Transverse colon (tissue), 4 donors: ENCODE measurements at regions not wholly inside any gene's neighbourhood (a gene's known extent, or its start where the extent isn't known, plus 50 kb on each side); places are given as distances from the start of the nearest gene placed in this dataset.
A peak's percentile ranks its signal among the peaks of the same experiment; 100 is the strongest.

Experiments used
- DNase-seq: peaks from one replicate; pipeline ENCODE4 v3.0.0-alpha.2; 2019
- H3K27ac ChIP-seq, 4 donors: fragments of 200-600 bp; sonication (generic); 2 replicates each; pipeline ENCODE4 v1.5.1; 2016 to 2018; ENCODE audit warnings: inconsistent platforms in 4 of 4
- H3K27me3 ChIP-seq: fragments of 200-600 bp; sonication (generic); 2 replicates; pipeline ENCODE4 v1.5.1; 2017; ENCODE audit warnings: inconsistent platforms
- H3K36me3 ChIP-seq, 4 donors: fragments of 200-600 bp; sonication (generic); 2 replicates each; pipeline ENCODE4 v1.5.1; 2017 to 2019; ENCODE audit warnings: inconsistent platforms in 4 of 4
- H3K4me1 ChIP-seq, 4 donors: fragments of 200-600 bp; sonication (generic); 2 replicates each; pipeline ENCODE4 v1.5.1; 2017 to 2020; ENCODE audit warnings: inconsistent platforms in 4 of 4
- H3K4me3 ChIP-seq, 4 donors: fragments of 200-600 bp; sonication (generic); 1 replicate in 1 of 4; 2 replicates in 3 of 4; pipeline versions ENCODE4 v1.5.1 to v1.6.1; 2017 to 2019; ENCODE audit warnings: inconsistent platforms in 4 of 4
- H3K9me3 ChIP-seq, 2 donors: fragments of 200-600 bp; sonication (generic); 2 replicates each; pipeline ENCODE4 v1.5.1; 2017 to 2019; ENCODE audit warnings: inconsistent platforms in 2 of 2
- EP300 ChIP-seq: sonication (generic); formaldehyde crosslinking; IDR thresholded peaks from one replicate; pipeline ENCODE4 v1.6.1; 2017; ENCODE audit warnings: antibody characterized with exemption, low read depth
- POLR2A ChIP-seq: fragments of 450-650 bp; IDR thresholded peaks from one replicate; pipeline ENCODE4 v1.6.1; 2016; ENCODE audit warnings: antibody characterized with exemption, mild to moderate bottlenecking, moderate library complexity
- POLR2AphosphoS5 ChIP-seq, 3 donors: sonication (generic); formaldehyde crosslinking; IDR thresholded peaks; one replicate each; pipeline ENCODE4 v1.6.1; 2016; ENCODE audit warnings: antibody characterized with exemption in 3 of 3
- WGBS, 2 donors: methylation state at CpG; one replicate each; pipeline ENCODE4 v1.1.5; 2018; ENCODE audit warnings: low coverage in 1 of 2; 5-methylcytosine and 5-hydroxymethylcytosine counted together
- in situ Hi-C, 4 donors: fragments of 200-750 bp; cut with MboI; loops; one replicate each; pipeline versions ENCODE4 v1.15.0 to v1.15.1; 2017; ENCODE audit warnings: low sequenced_read_pairs in 3 of 4, low pct_ligation_motif_present in 1 of 4, low pct_unique_long_range_greater_than_20kb in 1 of 4
- intact Hi-C: fragments of 100-400 bp; cut with DNase I; formaldehyde crosslinking; loops from one replicate; pipeline ENCODE4 v1.15.1; 2023; ENCODE audit warnings: low total_unique reads
- TF ChIP-seq, protein P1 (sequence below), 5 experiments: fragments of 200-600 bp in 3 of 5; fragments of 450-650 bp in 2 of 5; sonication (generic) in 3 of 5; IDR thresholded peaks; 1 replicate in 2 of 5; 2 replicates in 3 of 5; pipeline ENCODE4 v1.5.1; 2016 to 2017; ENCODE audit warnings: antibody characterized with exemption in 5 of 5, inconsistent platforms in 3 of 5, mild to moderate bottlenecking in 2 of 5, moderate library complexity in 1 of 5

- in situ Hi-C loops: loop anchor here in 1 of 4 donors (25.0 kb wide), 1 partner anchor 319 kb away; no protein-coding TSS in a partner anchor
- no peaks in the 10 kb centered on the region for H3K9me3 ChIP-seq
- DNase-seq: no peak
- peaks cover 8 to 31% (median 20%) of the 10 kb centered on the region in 4 donors for H3K4me1 ChIP-seq
- H3K27me3 ChIP-seq: no peaks in the 10 kb centered on the region
- WGBS, 2 donors: 92% methylated on average over 5 of the region's 5 CpGs; no CpG with 5 or more reads in 1 of the 2 donors
- no peak overlapping the region for H3K4me3 ChIP-seq
- no peaks in the 10 kb centered on the region for H3K36me3 ChIP-seq
- intact Hi-C loops: no loop called here
- TF ChIP-seq, protein P1, sequence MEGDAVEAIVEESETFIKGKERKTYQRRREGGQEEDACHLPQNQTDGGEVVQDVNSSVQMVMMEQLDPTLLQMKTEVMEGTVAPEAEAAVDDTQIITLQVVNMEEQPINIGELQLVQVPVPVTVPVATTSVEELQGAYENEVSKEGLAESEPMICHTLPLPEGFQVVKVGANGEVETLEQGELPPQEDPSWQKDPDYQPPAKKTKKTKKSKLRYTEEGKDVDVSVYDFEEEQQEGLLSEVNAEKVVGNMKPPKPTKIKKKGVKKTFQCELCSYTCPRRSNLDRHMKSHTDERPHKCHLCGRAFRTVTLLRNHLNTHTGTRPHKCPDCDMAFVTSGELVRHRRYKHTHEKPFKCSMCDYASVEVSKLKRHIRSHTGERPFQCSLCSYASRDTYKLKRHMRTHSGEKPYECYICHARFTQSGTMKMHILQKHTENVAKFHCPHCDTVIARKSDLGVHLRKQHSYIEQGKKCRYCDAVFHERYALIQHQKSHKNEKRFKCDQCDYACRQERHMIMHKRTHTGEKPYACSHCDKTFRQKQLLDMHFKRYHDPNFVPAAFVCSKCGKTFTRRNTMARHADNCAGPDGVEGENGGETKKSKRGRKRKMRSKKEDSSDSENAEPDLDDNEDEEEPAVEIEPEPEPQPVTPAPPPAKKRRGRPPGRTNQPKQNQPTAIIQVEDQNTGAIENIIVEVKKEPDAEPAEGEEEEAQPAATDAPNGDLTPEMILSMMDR (IDR thresholded peaks at IDR 0.05): no peak
- TF ChIP-seq POLR2A (no peak), POLR2AphosphoS5 (IDR thresholded peaks at IDR 0.05) (no peak)
- peak overlapping the region; percentile 86 to 92 (median 88) for H3K27ac ChIP-seq
These were observed 133.8 kb upstream of the ARHGAP5 start for GRCh38 chr14:31943217-31943799.

DNA sequence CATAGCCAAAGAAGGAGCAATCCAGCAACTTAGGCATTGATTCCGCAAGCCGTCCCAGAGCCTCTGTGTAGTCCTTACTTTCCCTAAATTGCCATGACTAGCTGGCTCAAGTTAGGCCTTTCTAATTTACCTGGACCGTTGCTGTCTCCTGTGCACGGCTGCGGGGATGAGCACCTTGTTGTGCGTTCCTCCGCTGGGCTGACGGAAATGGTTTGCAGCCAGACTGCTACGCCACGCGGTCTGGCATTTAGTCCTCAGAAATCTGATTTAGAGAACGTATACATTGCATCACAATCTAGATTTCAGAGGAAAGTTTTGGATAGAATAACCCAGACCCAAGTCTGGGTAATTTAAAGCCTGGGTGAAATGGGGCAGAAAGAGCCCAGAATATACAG lies 133.2 kb upstream of the ARHGAP5 start:
- no peaks in the 10 kb centered on the region for H3K36me3 ChIP-seq
- peaks cover 8 to 31% (median 20%) of the 10 kb centered on the region in 4 donors for H3K4me1 ChIP-seq
- H3K4me3 ChIP-seq: no peak overlapping the region
- no peaks in the 10 kb centered on the region for H3K9me3 ChIP-seq
- in situ Hi-C loops (loop anchor here in 1 of 4 donors (25.0 kb wide), 1 partner anchor 318 kb away; no protein-coding TSS in a partner anchor), intact Hi-C loops (no loop called here)
- WGBS, 2 donors: 77 to 87% methylated on average over 5 to 12 of the region's 12 CpGs
- peak; percentile 25 for DNase-seq
- TF ChIP-seq POLR2AphosphoS5 (IDR thresholded peaks at IDR 0.05): no peak
- no peak for TF ChIP-seq EP300
- no peaks in the 10 kb centered on the region for H3K27me3 ChIP-seq
- peak overlapping the region; percentile 86 to 92 (median 88) for H3K27ac ChIP-seq

DNA sequence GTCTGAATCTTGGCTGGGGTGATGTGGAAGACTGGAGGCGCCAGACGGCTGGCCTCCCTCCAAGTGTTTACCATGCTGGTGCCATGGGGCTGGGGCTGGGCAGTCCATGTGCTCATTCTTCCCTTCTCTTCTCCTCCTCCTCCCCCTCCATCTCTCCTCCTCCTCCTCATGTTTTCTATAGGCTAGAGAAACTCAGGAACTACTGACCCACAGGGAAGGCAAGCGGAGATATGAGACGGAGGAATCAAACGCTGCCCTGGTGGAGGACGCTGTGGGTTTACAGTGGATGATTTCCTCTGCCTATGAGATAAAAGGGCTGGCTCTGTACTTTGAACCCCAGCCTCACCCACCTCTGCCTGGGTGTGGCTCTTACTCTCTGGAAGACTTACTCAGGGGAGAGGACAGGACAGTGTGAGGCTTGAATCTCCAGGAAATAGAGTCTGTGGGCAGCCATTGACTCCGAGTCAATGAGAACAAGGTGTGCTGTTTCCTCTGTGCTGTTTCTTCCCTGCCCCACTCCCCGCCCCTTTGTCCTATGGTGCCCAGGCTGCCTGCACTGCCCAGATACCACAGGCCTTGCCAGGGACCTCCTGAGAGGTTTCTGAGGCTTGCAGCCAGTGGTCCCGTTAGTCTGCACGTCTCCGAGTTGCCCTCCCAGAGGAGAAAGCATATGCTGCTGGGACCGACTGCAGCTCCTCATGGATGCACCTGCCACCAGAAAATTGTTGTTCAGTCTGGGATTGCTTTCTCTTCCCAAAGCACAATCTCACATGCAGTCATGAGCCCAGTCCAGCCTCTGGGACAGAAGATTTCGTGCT lies 132.6 kb upstream of the ARHGAP5 start:
- in situ Hi-C loops: loop anchor here in 1 of 4 donors (25.0 kb wide), 1 partner anchor 318 kb away; no protein-coding TSS in a partner anchor
- peak overlapping the region; percentile 86 to 92 (median 88) for H3K27ac ChIP-seq
- intact Hi-C loops: no loop called here
- H3K4me1 ChIP-seq: peaks cover 8 to 31% (median 20%) of the 10 kb centered on the region in 4 donors
- no peaks in the 10 kb centered on the region for H3K36me3 ChIP-seq
- DNase-seq: peak; percentile 90
- H3K4me3 ChIP-seq: peak overlapping the region in 2 of 4 donors; percentile 3 to 12
- TF ChIP-seq, protein P1 (IDR thresholded peaks at IDR 0.05): peak in 2 of 5 experiments; percentile 26 to 45
- TF ChIP-seq EP300 (peak; percentile 38), POLR2A (peak; percentile 79), POLR2AphosphoS5 (IDR thresholded peaks at IDR 0.05) (peak in 2 of 3 donors; percentile 72 to 83)
- H3K27me3 ChIP-seq: no peaks in the 10 kb centered on the region
- H3K9me3 ChIP-seq: no peaks in the 10 kb centered on the region
- 13 to 39% methylated on average over 3 to 13 of the region's 13 CpGs for WGBS, 2 donors

DNA sequence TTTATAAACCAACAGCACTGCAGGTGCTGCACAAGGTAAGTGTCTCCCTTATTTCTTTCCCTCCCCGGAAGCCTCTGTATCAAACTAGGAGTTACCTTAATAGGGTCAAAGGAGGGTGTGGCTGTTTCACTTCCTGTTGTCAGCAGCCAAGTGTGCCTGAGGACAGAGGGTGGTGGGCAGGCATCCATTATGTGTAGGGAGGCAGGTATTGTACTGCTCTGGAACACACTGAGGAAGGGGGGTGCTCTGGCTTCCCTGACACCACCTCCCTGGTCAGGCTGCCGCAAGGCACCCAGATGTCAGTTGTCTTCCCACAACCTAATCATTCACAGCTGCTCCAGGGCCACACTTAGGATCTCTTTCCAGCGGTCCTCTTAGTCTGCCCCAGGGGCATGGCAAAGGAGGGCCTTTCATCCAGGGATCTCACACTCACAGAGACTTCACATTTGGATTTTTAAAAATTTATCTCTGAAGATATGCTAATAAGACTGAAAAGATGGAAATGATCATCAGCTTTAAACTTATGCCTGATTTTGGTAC lies 132.0 kb upstream of the ARHGAP5 start:
- intact Hi-C loops (no loop called here), in situ Hi-C loops (loop anchor here in 1 of 4 donors (25.0 kb wide), 1 partner anchor 317 kb away; no protein-coding TSS in a partner anchor)
- 56% methylated on average over 3 of the region's 3 CpGs; no CpG with 5 or more reads in 1 of the 2 donors for WGBS, 2 donors

More for the DNA sequence above, 132.0 kb upstream of the ARHGAP5 start:
- H3K27ac ChIP-seq: peak overlapping the region; percentile 86 to 92 (median 88)
- DNase-seq: peak; percentile 61
- H3K36me3 ChIP-seq: no peaks in the 10 kb centered on the region
- H3K27me3 ChIP-seq: no peaks in the 10 kb centered on the region
- TF ChIP-seq EP300 (peak; percentile 6), POLR2A (no peak), POLR2AphosphoS5 (IDR thresholded peaks at IDR 0.05) (peak in 2 of 3 donors; percentile 35 to 59)
- H3K4me3 ChIP-seq: peak overlapping the region in 2 of 4 donors; percentile 3 to 12
- no peaks in the 10 kb centered on the region for H3K9me3 ChIP-seq
- peaks cover 8 to 31% (median 20%) of the 10 kb centered on the region in 4 donors for H3K4me1 ChIP-seq
